ENCODE measurements at regions not wholly inside any gene's neighbourhood (a gene's known extent, or its start where the extent isn't known, plus 50 kb on each side); places are given as distances from the start of the nearest gene placed in this dataset.

GRCh38 chr15:87345961-87346360, 910.6 kb downstream of the NTRK3 start:
- DNase-seq = no peak

GRCh38 chr15:87343966-87344365, 912.6 kb downstream of the NTRK3 start:
- no peak for DNase-seq

- DNase-seq = no peak
Measured at GRCh38 chr15:87340370-87340769, 916.2 kb downstream of the NTRK3 start.

- no peak for DNase-seq
Measured at GRCh38 chr15:87326269-87326668, 930.3 kb downstream of the NTRK3 start.

GRCh38 chr15:87322870-87323269, 933.7 kb downstream of the NTRK3 start:
- no peak for DNase-seq

- DNase-seq = no peak
Measured at GRCh38 chr15:87322265-87322664, 934.3 kb downstream of the NTRK3 start.

- no peak for DNase-seq
Measured at GRCh38 chr15:87317900-87318299, 938.6 kb downstream of the NTRK3 start.

- no peak for DNase-seq
Measured at GRCh38 chr15:87312221-87312620, 944.3 kb downstream of the NTRK3 start.

GRCh38 chr15:87300146-87300545, 956.4 kb downstream of the NTRK3 start:
- no peak for DNase-seq

- DNase-seq = no peak
Measured at GRCh38 chr15:87294854-87295253, 961.7 kb downstream of the NTRK3 start.

GRCh38 chr15:87293031-87293430, 963.5 kb downstream of the NTRK3 start:
- no peak for DNase-seq

GRCh38 chr15:87287156-87287555, 969.4 kb downstream of the NTRK3 start:
- no peak for DNase-seq

GRCh38 chr15:87269566-87269965, 987.0 kb downstream of the NTRK3 start:
- no peak for DNase-seq

GRCh38 chr15:87268675-87269074, 987.9 kb downstream of the NTRK3 start:
- DNase-seq = no peak

- no peak for DNase-seq
Measured at GRCh38 chr15:87267798-87268197, 988.7 kb downstream of the NTRK3 start.

- DNase-seq = no peak
Measured at GRCh38 chr15:87263871-87264270, 992.7 kb downstream of the NTRK3 start.

GRCh38 chr15:87263296-87263695, 993.2 kb downstream of the NTRK3 start:
- no peak for DNase-seq

- no peak for DNase-seq
Measured at GRCh38 chr15:87245592-87245991, 1010.9 kb downstream of the NTRK3 start.

- no peak for DNase-seq
Measured at GRCh38 chr15:87243474-87243873, 1013.1 kb downstream of the NTRK3 start.

- no peak for DNase-seq
Measured at GRCh38 chr15:87239582-87240230, 1016.8 kb downstream of the NTRK3 start.

- no peak for DNase-seq
Measured at GRCh38 chr15:87238451-87239068, 1018.0 kb downstream of the NTRK3 start.

- DNase-seq = no peak
Measured at GRCh38 chr15:87228460-87228859, 1028.1 kb downstream of the NTRK3 start.

GRCh38 chr15:87227846-87228245, 1028.7 kb downstream of the NTRK3 start:
- no peak for DNase-seq

- DNase-seq = no peak
Measured at GRCh38 chr15:87225436-87225835, 1031.1 kb downstream of the NTRK3 start.

- no peak for DNase-seq
Measured at GRCh38 chr15:87224404-87224803, 1032.1 kb downstream of the NTRK3 start.
